ENCODE measurements at regions not wholly inside any gene's neighbourhood (a gene's known extent, or its start where the extent isn't known, plus 50 kb on each side); places are given as distances from the start of the nearest gene placed in this dataset.

GRCh38 chr1:76729142-76729541, 138.1 kb upstream of the ST6GALNAC5 start:
- H3K27me3 ChIP-seq (ENCODE audit: insufficient read depth): no peaks in the 10 kb centered on the region
- no peaks in the 10 kb centered on the region for H3K9me3 Mint-ChIP-seq
- no peaks in the 10 kb centered on the region for H3F3A ChIP-seq (replicated peaks; ENCODE audit: low read depth)
- H3K4me3 ChIP-seq: no peak overlapping the region
- H2AFZ ChIP-seq: no peak overlapping the region
- no peak overlapping the region for H3K4me3 Mint-ChIP-seq
- peaks cover 7% of the 10 kb centered on the region; the same call in 1 of the 2 replicates for H3K4me1 ChIP-seq (ENCODE audit: insufficient read depth)
- H3K27ac ChIP-seq (ENCODE audit: low read depth): no peak overlapping the region
- H3K4me1 Mint-ChIP-seq: peaks cover 12% of the 10 kb centered on the region
- ATAC-seq: no peak
- no peaks in the 10 kb centered on the region for H3K27me3 Mint-ChIP-seq (ENCODE audit: insufficient read depth, low read depth, poor library complexity)
- H3K36me3 Mint-ChIP-seq (ENCODE audit: low read depth): no peaks in the 10 kb centered on the region
- TF ChIP-seq POLR2AphosphoS5 (IDR thresholded peaks at IDR 0.05; ENCODE audit: low read depth) (no peak), EZH2phosphoT487 (IDR thresholded peaks at IDR 0.05; ENCODE audit: unreplicated experiment) (no peak), STAT1 (IDR thresholded peaks at IDR 0.05; ENCODE audit: unreplicated experiment) (no peak), REST (IDR thresholded peaks at IDR 0.05; ENCODE audit: unreplicated experiment) (no peak), ZNF114 (CRISPR knock-in tag; IDR thresholded peaks at IDR 0.05) (no peak), EZH2 (IDR thresholded peaks at IDR 0.05; ENCODE audit: low read depth, unreplicated experiment) (no peak), CTCF (conservative IDR thresholded peaks at IDR 0.05; ENCODE audit: low read depth in 2 of 2) (no peak), NANOG (IDR thresholded peaks at IDR 0.05; ENCODE audit: borderline replicate concordance) (no peak), CREB1 (CRISPR knock-in tag; IDR thresholded peaks at IDR 0.05; ENCODE audit: low read depth) (no peak), ETS1 (IDR thresholded peaks at IDR 0.05) (no peak), ZNF462 (CRISPR knock-in tag; IDR thresholded peaks at IDR 0.05) (no peak), ZNF331 (CRISPR knock-in tag; IDR thresholded peaks at IDR 0.05; ENCODE audit: low read depth) (no peak), JUNB (IDR thresholded peaks at IDR 0.05; ENCODE audit: unreplicated experiment) (no peak)
- H3K9me2 ChIP-seq (ENCODE audit: insufficient read depth): peaks cover 14% of the 10 kb centered on the region; the same call in 1 of the 2 replicates
- H3K27ac Mint-ChIP-seq: no peak overlapping the region
- no peaks in the 10 kb centered on the region for H4K20me1 ChIP-seq (replicated peaks; ENCODE audit: insufficient read depth)
- H3K36me3 ChIP-seq (ENCODE audit: insufficient read depth): no peaks in the 10 kb centered on the region
- H3K79me2 ChIP-seq (replicated peaks; ENCODE audit: insufficient read depth): no peaks in the 10 kb centered on the region
- no peak overlapping the region for H3K4me2 ChIP-seq
- no peak for DNase-seq (ENCODE audit: low spot score)
